SK-MEL-5 (cell line): ENCODE measurements at regions not wholly inside any gene's neighbourhood (a gene's known extent, or its start where the extent isn't known, plus 50 kb on each side); places are given as distances from the start of the nearest gene placed in this dataset.
"Not testable (repeated sequence)": the region's sequence is repeated elsewhere in the genome, so short reads cannot be mapped to it uniquely, and the experiment has no call there.

Experiments used
- DNase-seq: peaks from one replicate; pipeline ENCODE4 v3.0.0-alpha.2; 2016; ENCODE audit warnings: low read depth, low spot score
- in situ Hi-C: cut with HindIII; loops from 2 replicates; pipeline ENCODE4 v1.10.0; 2016; ENCODE audit warnings: low sequenced_read_pairs, high pct_unique_total_duplicates, low pct_unique_long_range_greater_than_20kb

- in situ Hi-C loops: no loop called here
- DNase-seq: peak; percentile 14
Measured at GRCh38 chr2:166831930-166832329, 56.4 kb upstream of the XIRP2 start.

DNA sequence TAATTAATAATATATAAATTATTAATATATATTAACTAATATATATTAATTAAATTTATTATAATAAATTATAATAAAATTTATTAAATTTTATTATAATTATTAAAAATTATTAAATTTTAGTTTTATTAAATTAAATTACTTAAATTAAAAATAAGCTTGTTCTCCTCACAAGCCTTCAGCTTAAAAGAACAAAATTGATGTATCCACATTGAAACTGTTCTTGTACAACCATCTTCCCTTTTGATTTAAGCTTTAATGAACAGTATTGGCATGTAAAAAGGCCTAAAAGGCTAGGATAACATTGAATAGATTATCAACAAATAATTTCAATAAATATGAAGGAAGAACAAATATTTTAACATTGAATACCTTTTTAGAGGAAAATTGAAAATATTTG lies 62.4 kb upstream of the XIRP2 start:
- no peak for DNase-seq
- in situ Hi-C loops: no loop called here

DNA sequence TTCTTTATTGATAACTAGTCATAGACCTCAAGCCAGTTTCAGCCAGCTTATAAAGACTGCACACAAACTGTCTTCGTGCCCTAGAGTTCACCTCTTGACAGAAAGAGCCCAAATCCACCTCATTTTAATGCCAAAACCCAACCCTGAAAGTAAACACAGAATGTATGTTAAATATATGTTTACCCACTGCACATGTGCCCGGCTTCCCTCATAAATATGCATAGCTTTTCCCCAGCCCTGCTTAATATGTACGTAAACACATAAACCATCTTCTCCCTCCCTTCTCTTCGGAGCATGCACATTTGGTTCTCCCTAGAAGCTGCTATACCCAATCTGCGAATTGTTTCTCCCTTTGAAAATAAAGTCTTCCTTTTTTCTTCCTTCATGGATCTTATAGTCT lies 73.9 kb upstream of the XIRP2 start:
- DNase-seq: no peak
- in situ Hi-C loops: no loop called here

GRCh38 chr2:166812166-166812891 lies 76.0 kb upstream of the XIRP2 start:
- DNase-seq: no peak
- in situ Hi-C loops: no loop called here

GRCh38 chr2:166805753-166806152 lies 82.5 kb upstream of the XIRP2 start:
- in situ Hi-C loops: no loop called here
- no peak for DNase-seq

GRCh38 chr2:166803373-166804000 lies 84.8 kb upstream of the XIRP2 start:
- in situ Hi-C loops: no loop called here
- DNase-seq: no peak

DNA sequence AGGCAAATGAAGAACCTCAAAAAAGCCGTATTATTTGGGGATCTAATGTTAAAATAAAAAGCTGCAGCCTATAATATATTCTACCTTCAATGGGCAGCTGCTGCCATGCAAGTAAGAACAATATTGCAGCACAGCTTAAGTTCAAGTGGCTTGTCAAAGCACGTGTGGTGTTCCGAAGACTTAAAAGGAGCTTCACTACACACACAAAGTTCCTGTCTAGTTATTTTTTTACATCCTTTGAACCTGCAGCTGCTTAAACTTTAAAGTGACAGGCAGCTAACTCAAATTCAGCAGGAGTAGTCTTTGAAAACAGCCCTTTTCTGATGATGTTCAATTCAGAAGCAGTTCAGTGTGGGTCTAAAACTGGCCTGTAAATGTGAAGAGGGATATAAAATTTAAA lies 85.8 kb upstream of the XIRP2 start:
- DNase-seq: no peak
- in situ Hi-C loops: no loop called here

DNA sequence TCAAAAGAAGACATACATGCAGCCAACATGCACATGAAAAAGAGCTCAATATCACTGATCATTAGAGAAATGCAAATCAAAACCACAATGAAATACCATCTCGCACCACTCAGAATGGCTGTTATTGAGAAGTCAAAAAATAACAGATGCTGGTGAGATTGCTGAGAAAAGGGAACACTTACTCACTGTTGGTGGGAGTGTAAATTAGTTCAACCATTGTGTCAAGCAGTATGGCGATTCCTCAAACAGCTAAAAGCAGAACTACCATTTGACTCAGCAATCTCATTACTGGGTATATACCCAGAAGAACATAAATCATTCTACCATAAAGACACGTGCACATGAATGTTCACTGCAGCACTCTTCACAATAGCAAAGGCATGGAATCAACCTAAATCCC lies 95.5 kb upstream of the XIRP2 start:
- in situ Hi-C loops: no loop called here
- DNase-seq: no peak

DNA sequence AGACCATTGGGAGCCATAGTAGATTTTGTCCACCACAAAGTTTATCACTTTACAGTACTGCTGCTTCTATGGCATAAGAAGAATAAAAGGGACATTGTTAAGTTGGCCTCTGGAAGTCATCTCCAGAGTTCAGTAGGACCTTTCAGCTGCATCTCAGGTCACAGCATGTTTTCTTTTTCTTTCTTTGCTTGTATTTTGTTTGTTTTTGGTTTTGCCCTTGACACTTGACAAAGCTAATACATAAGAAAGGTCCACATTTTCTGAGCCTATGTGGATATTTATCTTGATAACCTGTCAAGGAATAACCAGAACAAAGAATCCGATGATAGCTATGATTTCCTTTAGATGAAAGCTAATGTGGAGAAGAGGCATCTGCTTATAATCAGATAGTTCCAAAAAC lies 101.6 kb upstream of the XIRP2 start:
- in situ Hi-C loops: no loop called here
- DNase-seq: no peak

DNA sequence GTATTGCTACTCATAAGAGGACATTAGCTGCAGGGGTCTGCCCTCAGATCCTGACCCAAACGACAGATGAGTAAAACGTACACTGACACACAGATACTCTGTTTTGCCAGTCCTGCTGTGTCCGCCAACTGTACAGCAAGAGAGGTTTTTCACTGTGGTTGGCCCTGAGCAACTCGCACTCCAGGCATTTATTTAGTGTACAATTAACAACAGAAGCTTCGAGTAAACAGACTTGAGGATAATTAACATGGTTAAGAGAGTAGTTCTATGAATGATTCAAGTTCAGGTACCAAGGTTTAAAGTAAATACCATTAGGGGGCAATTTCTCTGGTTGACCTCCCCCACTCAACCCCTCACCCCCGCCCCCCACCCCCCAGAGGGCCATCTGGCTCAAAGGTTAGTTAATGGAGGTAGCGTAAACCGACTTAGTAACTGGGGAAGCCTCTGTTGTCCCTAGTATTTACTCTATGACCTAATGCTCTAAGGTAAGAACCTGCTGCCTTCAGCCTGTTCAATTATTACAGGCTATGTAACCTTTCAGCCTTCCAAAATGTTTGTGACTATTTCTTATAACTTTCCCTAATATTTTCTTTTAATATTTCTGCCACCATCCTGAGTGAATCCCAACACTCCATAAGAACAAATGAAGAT lies 103.9 kb upstream of the XIRP2 start:
- in situ Hi-C loops: no loop called here
- no peak for DNase-seq

DNA sequence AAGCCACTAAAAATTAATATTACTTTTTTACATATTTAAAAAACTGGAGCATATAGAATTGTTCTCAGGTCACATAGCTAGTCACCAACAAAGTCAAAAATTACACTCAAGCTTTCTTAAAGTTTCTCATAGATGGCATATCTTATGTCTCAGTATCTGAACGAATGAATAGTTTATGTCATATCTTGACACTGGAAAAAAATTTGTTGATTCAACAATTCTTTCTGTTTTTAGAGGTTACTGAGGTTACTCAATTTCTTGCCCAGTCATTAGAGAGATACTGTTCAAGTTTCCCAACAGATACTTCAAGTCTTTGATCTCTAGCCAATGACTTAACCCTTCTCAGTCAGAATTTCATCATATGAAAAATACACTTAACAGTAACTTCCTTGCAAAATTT lies 113.1 kb upstream of the XIRP2 start:
- no peak for DNase-seq
- in situ Hi-C loops: no loop called here

DNA sequence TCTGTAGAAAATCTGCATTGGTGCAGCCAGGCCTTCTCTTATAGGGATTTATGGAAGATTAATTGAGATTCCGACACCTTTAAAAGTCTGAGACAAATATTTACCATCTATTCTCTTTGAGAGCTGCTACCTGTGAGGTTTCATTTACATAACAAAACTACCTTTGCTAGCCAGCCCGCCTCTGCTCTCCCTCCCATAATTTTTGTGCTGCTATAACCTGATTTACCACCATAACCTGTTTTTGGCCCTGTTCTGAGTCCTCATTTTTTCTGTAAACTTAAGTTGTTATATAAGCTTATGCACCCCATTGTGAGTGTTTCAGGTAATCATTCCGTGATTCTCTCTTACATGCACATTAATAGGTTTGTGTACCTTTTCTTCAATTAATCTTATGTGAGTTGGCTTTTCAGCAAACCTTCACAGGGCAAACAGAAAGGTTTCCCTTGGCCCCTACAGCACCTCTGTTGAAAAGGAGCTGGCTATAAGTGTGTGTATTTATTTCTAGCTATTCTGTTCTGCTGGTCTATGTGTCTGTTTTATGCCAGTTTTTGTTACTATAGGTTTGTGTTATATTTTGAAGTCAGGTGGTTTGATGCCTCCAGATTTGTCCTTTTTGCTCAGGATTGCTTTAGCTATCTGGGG lies 114.9 kb upstream of the XIRP2 start:
- in situ Hi-C loops: no loop called here
- no peak for DNase-seq

- in situ Hi-C loops: no loop called here
- DNase-seq: no peak
Measured at GRCh38 chr2:166768393-166769123, 119.7 kb upstream of the XIRP2 start.

- in situ Hi-C loops, DNase-seq: not testable (repeated sequence)
Measured at GRCh38 chr2:166766769-166767322, 121.4 kb upstream of the XIRP2 start.

- DNase-seq: no peak
- in situ Hi-C loops: no loop called here
Measured at GRCh38 chr2:166766220-166766619, 122.1 kb upstream of the XIRP2 start.

- no peak for DNase-seq
- in situ Hi-C loops: no loop called here
Measured at GRCh38 chr2:166765141-166765540, 123.1 kb upstream of the XIRP2 start.

- in situ Hi-C loops: no loop called here
Measured at GRCh38 chr2:166764702-166765101, 123.6 kb upstream of the XIRP2 start.

DNA sequence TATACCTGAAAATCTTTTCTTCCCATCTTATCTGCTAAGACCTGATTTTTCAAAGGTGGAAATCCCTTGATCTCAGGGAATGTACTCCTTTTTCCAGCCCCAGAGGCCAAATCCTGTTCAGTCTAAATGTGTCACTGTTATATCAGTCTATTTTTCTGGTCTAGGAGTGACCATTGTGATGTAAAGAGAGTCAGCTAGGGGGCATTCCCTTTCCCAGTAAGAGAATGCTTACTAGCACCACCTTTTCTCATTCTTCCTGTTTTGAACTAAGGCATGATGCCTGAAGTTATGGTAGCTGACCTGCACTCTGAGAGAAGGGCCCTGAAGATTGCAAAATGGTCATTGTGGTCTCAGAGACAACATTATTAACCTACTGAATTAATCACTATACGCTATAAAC lies 124.1 kb upstream of the XIRP2 start:
- no peak for DNase-seq
- in situ Hi-C loops: no loop called here

More at GRCh38 chr2:166764702-166765101, 123.6 kb upstream of the XIRP2 start:
- DNase-seq: no peak
